ENCODE measurements at regions not wholly inside any gene's neighbourhood (a gene's known extent, or its start where the extent isn't known, plus 50 kb on each side); places are given as distances from the start of the nearest gene placed in this dataset.

GRCh38 chr2:236940916-236941520, 144.7 kb upstream of the COPS8 start:
- POLR2A ChIA-PET, result no interaction called here
- CTCF ChIA-PET, result interaction anchor here (0.8 kb wide), 1 partner anchor 277 kb away, joined by 3 read pairs; no protein-coding TSS in a partner anchor
- no peak for TF ChIP-seq ARNT (IDR thresholded peaks at IDR 0.05)
- TF ChIP-seq LEF1 (IDR thresholded peaks at IDR 0.05; ENCODE audit: borderline replicate concordance), result no peak
- no peak for TF ChIP-seq SUZ12 (IDR thresholded peaks at IDR 0.05)
- TF ChIP-seq TARDBP (IDR thresholded peaks at IDR 0.05), result no peak
- TF ChIP-seq, protein P1, sequence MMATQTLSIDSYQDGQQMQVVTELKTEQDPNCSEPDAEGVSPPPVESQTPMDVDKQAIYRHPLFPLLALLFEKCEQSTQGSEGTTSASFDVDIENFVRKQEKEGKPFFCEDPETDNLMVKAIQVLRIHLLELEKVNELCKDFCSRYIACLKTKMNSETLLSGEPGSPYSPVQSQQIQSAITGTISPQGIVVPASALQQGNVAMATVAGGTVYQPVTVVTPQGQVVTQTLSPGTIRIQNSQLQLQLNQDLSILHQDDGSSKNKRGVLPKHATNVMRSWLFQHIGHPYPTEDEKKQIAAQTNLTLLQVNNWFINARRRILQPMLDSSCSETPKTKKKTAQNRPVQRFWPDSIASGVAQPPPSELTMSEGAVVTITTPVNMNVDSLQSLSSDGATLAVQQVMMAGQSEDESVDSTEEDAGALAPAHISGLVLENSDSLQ (IDR thresholded peaks at IDR 0.05), result no peak
- no peak for TF ChIP-seq SP1 (IDR thresholded peaks at IDR 0.05)
- TF ChIP-seq ZNF384 (IDR thresholded peaks at IDR 0.05), result no peak
- no peak for TF ChIP-seq FOXK2 (IDR thresholded peaks at IDR 0.05)
- TF ChIP-seq ELF4 (IDR thresholded peaks at IDR 0.05), result no peak
- no peak for TF ChIP-seq NFRKB (IDR thresholded peaks at IDR 0.05)
- TF ChIP-seq HDGF (IDR thresholded peaks at IDR 0.05; ENCODE audit: borderline replicate concordance), result no peak
- no peak for TF ChIP-seq CTBP1 (IDR thresholded peaks at IDR 0.05; ENCODE audit: borderline replicate concordance)
- TF ChIP-seq FOXA1 (IDR thresholded peaks at IDR 0.05), result no peak
- TF ChIP-seq FOXM1 (IDR thresholded peaks at IDR 0.05; ENCODE audit: borderline replicate concordance), result no peak
- no peak for TF ChIP-seq L3MBTL2 (conservative IDR thresholded peaks at IDR 0.05)
- no peak for DNase-seq (ENCODE audit: extremely low spot score)

GRCh38 chr2:236941551-236941950, 144.1 kb upstream of the COPS8 start:
- TF ChIP-seq BHLHE40 (IDR thresholded peaks at IDR 0.05; ENCODE audit: borderline replicate concordance), result no peak
- no peak for TF ChIP-seq NFRKB (IDR thresholded peaks at IDR 0.05)
- TF ChIP-seq FOXA1 (IDR thresholded peaks at IDR 0.05), result no peak
- no peak for TF ChIP-seq SP1 (IDR thresholded peaks at IDR 0.05)
- TF ChIP-seq, protein P1 (IDR thresholded peaks at IDR 0.05), result no peak
- TF ChIP-seq FOXM1 (IDR thresholded peaks at IDR 0.05; ENCODE audit: borderline replicate concordance), result no peak
- no peak for TF ChIP-seq TARDBP (IDR thresholded peaks at IDR 0.05)
- no peak for TF ChIP-seq LEF1 (IDR thresholded peaks at IDR 0.05; ENCODE audit: borderline replicate concordance)
- TF ChIP-seq SUZ12 (IDR thresholded peaks at IDR 0.05), result no peak
- TF ChIP-seq ELF4 (IDR thresholded peaks at IDR 0.05), result no peak
- no peak for TF ChIP-seq L3MBTL2 (conservative IDR thresholded peaks at IDR 0.05)
- TF ChIP-seq CTBP1 (IDR thresholded peaks at IDR 0.05; ENCODE audit: borderline replicate concordance), result no peak
- no peak for DNase-seq (ENCODE audit: extremely low spot score)
- ChIA-PET POLR2A (no interaction called here), CTCF (interaction anchor here (0.8 kb wide), 1 partner anchor 276 kb away, joined by 3 read pairs; no protein-coding TSS in a partner anchor)

DNA sequence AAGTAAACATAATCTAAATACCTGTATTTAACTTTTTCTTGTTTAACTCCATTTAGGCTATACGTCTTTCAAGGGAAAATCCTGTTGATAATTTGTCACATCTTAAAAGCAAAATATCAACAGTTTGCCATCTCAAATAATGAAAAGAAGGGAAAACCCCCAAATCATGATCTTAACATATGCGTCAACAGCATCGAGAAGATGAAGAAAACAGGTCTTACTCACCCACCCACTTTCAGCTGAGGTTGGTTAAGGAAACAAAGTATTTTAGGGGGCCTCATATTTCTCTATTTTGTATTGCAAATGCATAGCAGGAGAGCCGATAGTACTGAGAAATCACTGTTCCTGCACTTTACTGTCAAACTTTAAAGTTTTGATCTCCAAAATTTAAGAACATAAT, 143.1 kb upstream of the COPS8 start:
- no peak for DNase-seq (ENCODE audit: extremely low spot score)
- CTCF ChIA-PET, result no interaction called here
- POLR2A ChIA-PET, result no interaction called here
- TF ChIP-seq SP1 (IDR thresholded peaks at IDR 0.05), result no peak
- no peak for TF ChIP-seq BHLHE40 (IDR thresholded peaks at IDR 0.05; ENCODE audit: borderline replicate concordance)
- TF ChIP-seq FOXA1 (IDR thresholded peaks at IDR 0.05), result no peak

- no peak for DNase-seq (ENCODE audit: extremely low spot score)
- CTCF ChIA-PET, result no interaction called here
- TF ChIP-seq HDGF (IDR thresholded peaks at IDR 0.05; ENCODE audit: borderline replicate concordance), result no peak
- TF ChIP-seq TARDBP (IDR thresholded peaks at IDR 0.05), result no peak
- no peak for TF ChIP-seq ARNT (IDR thresholded peaks at IDR 0.05)
- TF ChIP-seq ZNF384 (IDR thresholded peaks at IDR 0.05), result no peak
- no peak for TF ChIP-seq SP1 (IDR thresholded peaks at IDR 0.05)
- TF ChIP-seq SUZ12 (IDR thresholded peaks at IDR 0.05), result no peak
- no peak for TF ChIP-seq ELF4 (IDR thresholded peaks at IDR 0.05)
- no peak for TF ChIP-seq L3MBTL2 (conservative IDR thresholded peaks at IDR 0.05)
- TF ChIP-seq LEF1 (IDR thresholded peaks at IDR 0.05; ENCODE audit: borderline replicate concordance), result no peak
- no peak for TF ChIP-seq NFRKB (IDR thresholded peaks at IDR 0.05)
- no peak for TF ChIP-seq FOXK2 (IDR thresholded peaks at IDR 0.05)
- POLR2A ChIA-PET, result no interaction called here
These were observed 142.6 kb upstream of the COPS8 start for GRCh38 chr2:236943068-236943467.

DNA sequence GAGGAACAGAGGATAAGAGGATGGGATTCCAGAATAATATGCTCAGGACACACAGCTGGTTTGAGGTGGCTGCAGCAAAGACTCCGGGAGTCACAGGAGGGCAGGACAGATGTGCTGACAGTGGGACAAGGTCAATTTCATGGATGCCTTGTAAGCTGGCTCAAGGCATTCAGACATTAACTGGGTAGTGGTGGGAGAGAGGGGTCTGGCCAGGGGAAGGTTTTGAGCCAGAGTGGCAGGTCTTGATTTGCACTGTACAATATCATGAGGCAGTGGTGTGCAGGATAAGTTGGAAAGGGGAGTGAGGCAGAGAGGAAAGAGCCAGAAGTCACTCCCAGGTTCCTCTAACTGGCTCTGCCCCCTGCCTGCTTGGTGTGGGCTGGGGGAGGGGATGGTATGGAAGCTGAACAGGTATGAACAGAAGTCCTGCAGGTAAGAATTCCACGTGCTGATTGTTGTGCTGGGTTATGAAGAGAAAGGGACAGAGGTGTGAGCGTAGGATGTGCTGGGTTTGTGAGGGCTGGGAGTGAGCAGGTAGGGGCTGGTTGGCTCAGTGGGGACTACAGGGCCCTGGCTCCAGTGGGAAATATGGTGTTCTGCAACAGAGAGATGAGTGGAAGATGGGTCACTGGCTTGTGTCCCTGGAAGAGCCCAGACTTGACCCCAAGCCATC, 141.7 kb upstream of the COPS8 start:
- TF ChIP-seq BHLHE40 (IDR thresholded peaks at IDR 0.05; ENCODE audit: borderline replicate concordance) (no peak), SUZ12 (IDR thresholded peaks at IDR 0.05) (no peak), ELF4 (IDR thresholded peaks at IDR 0.05) (no peak), FOXK2 (IDR thresholded peaks at IDR 0.05) (no peak), FOXM1 (IDR thresholded peaks at IDR 0.05; ENCODE audit: borderline replicate concordance) (no peak), HDGF (IDR thresholded peaks at IDR 0.05; ENCODE audit: borderline replicate concordance) (no peak), ARNT (IDR thresholded peaks at IDR 0.05) (no peak), ZNF384 (IDR thresholded peaks at IDR 0.05) (no peak), SP1 (IDR thresholded peaks at IDR 0.05) (no peak), L3MBTL2 (conservative IDR thresholded peaks at IDR 0.05) (no peak), LEF1 (IDR thresholded peaks at IDR 0.05; ENCODE audit: borderline replicate concordance) (no peak), TARDBP (IDR thresholded peaks at IDR 0.05) (no peak)
- TF ChIP-seq, protein P1 (IDR thresholded peaks at IDR 0.05), result no peak
- DNase-seq (ENCODE audit: extremely low spot score), result no peak
- ChIA-PET POLR2A (no interaction called here), CTCF (interaction anchor here (1.1 kb wide), 1 partner anchor 16 kb away, joined by 3 read pairs; no protein-coding TSS in a partner anchor)

DNA sequence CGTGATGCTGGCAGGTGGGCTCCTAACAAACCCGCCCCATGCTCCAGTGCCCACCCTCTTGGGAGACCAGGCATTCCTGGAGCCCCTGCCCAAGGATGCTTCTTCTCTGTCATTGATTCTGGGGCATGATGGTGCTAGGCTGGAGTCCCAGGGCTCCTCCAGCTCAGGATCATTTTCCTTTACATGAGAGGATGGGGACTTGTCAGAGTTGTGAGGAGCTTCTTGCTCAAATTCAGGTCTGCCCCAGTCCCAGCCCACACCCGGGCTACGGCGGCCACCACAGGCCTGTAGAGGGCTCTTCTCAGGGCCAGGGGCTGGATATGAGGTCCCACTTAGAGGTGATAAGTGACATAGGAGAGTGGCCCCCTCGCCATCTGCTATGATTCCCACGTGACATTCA, 141.1 kb upstream of the COPS8 start:
- TF ChIP-seq ZNF384 (IDR thresholded peaks at IDR 0.05) (no peak), NFRKB (IDR thresholded peaks at IDR 0.05) (no peak), CTBP1 (IDR thresholded peaks at IDR 0.05; ENCODE audit: borderline replicate concordance) (no peak)
- POLR2A ChIA-PET, result no interaction called here
- CTCF ChIA-PET, result interaction anchor here (1.1 kb wide), 1 partner anchor 16 kb away, joined by 3 read pairs; no protein-coding TSS in a partner anchor
- DNase-seq (ENCODE audit: extremely low spot score), result no peak

All from HEK293T (cell line).